ENCODE measurements at regions not wholly inside any gene's neighbourhood (a gene's known extent, or its start where the extent isn't known, plus 50 kb on each side); places are given as distances from the start of the nearest gene placed in this dataset.
"Not testable (repeated sequence)": the region's sequence is repeated elsewhere in the genome, so short reads cannot be mapped to it uniquely, and the experiment has no call there.

DNA sequence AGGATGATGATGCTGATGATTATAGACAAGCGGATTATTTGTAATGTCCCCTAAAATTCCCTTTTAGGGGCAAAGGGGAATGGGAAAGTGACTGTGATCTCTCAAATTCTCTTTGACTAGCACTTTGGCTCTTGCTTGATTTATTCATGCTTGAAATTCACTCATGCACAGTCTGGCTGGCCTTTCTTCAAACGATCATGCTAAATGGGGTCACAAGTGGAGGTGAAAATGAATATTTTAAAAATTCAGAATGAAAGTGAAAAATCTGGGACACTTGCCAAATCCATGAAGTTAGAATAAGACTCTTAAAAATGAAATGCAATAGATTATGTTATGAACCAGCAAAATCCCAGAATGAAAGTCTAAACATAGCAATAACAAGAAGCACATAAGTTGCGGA, 173.4 kb upstream of the RAI2 start:
- H3K9me3 Mint-ChIP-seq = peaks cover 5% of the 10 kb centered on the region
- no peak for ATAC-seq
- no peak overlapping the region for H3K4me3 Mint-ChIP-seq
- DNase-seq = no peak
- no peaks in the 10 kb centered on the region for H3K4me1 Mint-ChIP-seq (ENCODE audit: low read depth)
- H3K36me3 Mint-ChIP-seq (ENCODE audit: insufficient read depth) = no peaks in the 10 kb centered on the region
- H3K27me3 Mint-ChIP-seq (ENCODE audit: low read depth) = no peaks in the 10 kb centered on the region

DNA sequence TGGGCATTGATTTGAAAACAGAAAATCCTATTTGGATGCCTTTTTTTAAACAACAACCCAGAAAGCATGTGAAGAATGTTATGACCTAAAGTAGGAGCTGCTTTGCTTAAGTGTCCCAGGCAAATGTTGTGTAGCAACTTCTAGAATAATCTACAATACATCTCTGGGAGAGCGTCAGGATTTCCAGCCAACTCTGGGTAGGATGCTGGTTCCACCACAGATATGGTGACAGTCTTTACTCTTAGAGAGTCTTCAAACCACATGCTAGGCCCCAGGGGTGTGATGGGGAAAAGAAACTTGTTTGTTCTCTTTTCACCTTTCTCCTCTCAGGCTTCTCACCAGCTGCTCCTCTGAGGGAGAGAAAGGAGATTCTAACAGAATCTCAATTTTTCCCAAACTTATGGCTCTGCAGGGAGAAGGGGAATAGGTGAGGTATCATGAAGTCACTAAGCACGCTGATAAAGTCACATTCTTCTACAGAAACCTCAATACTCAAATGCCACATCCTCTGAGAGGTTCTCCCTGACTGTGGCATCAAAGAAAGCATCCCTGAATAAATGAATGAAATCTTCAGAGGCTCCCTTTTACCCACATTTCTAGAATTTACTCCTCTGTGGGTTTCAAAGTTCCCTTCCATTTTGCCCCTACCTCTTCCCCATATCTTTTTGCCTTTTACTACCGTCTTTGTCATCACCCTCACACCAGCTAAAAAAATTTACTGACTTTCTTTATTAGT, 171.6 kb upstream of the RAI2 start:
- ATAC-seq = no peak

DNA sequence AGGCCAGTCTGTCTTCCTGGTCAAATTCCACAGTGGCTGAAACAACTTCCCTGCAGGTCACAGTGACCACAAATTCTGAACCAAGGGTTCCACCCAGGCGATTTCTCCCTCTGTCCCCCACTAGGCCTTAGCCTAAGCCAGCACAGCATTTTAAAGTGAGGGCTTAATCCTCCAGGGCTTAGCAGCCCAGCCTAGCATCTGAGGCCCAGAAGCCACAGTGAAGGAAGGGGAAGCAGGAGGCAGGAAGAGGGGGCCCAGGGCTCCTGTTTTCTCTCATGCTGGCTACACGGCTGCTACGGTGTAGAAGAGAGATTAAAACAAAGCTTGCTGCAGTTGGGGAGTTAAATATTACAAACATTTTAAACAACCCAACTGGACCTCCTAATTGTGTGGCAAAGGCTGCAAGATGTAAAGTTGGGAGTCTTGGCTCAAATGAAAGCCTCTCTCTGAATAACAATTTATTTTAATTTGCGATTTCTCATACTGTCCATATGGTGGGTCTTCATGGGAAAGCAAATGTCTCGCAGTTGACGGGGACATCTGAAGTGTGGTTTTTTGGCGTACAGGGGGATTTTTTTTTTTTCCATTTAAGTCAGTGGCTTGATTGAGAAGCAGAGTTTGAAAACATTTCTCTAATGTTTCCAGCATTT, 170.8 kb upstream of the RAI2 start:
- no peak for ATAC-seq
- Mint-ChIP-seq H3K36me3 (ENCODE audit: insufficient read depth) (no peaks in the 10 kb centered on the region), H3K27me3 (ENCODE audit: low read depth) (no peaks in the 10 kb centered on the region), H3K4me1 (ENCODE audit: low read depth) (no peaks in the 10 kb centered on the region), H3K4me3 (no peak overlapping the region), H3K9me3 (peaks cover 5% of the 10 kb centered on the region)
- DNase-seq = no peak

More for the DNA sequence above, 171.6 kb upstream of the RAI2 start:
- Mint-ChIP-seq H3K27me3 (ENCODE audit: low read depth) (no peaks in the 10 kb centered on the region), H3K9me3 (peaks cover 5% of the 10 kb centered on the region), H3K36me3 (ENCODE audit: insufficient read depth) (no peaks in the 10 kb centered on the region), H3K4me3 (no peak overlapping the region), H3K4me1 (ENCODE audit: low read depth) (no peaks in the 10 kb centered on the region)
- no peak for DNase-seq

DNA sequence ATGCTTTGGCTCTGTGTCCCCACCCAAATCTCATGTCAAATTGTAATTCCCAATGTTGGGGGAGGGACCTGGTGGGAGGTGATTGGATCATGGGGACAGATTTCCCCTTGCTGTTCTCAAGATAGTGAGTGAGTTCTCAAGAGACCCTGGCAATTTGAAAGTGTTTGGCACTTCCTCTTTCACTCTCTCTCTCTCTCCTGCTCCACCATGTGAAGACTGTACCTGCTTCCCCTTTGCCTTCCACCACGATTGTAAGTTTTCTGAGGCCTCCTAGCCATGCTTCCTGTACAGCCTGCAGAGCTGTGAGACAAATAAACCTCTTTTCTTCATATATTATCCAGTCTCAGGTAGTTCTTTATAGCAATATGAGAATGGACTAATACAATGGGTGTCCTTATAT, 169.6 kb upstream of the RAI2 start:
- H3K27me3 Mint-ChIP-seq (ENCODE audit: low read depth); H3K4me3 Mint-ChIP-seq; H3K9me3 Mint-ChIP-seq; ATAC-seq; H3K4me1 Mint-ChIP-seq (ENCODE audit: low read depth); H3K36me3 Mint-ChIP-seq (ENCODE audit: insufficient read depth); DNase-seq: not testable (repeated sequence)

DNA sequence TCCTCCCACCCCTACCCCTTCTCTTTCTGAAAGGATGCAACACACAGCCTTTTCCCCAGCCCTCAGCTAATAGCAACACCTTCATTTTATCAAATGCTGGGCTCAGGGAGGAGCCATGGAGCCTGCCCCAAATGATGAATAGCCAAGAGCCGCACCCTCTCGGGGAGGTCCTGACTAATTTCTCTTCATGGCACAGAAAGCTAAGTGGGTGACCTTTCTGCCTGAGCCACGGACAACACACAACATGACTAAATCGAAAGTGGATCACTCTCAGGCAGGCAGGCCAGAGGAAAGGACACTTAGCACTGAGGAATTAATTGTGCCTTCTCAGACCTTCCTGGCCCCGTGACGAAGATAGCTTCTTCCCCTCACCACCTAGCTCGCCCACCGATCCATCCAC, 165.1 kb upstream of the RAI2 start:
- no peaks in the 10 kb centered on the region for H3K4me1 Mint-ChIP-seq (ENCODE audit: low read depth)
- H3K36me3 Mint-ChIP-seq (ENCODE audit: insufficient read depth) = no peaks in the 10 kb centered on the region
- no peak for ATAC-seq
- DNase-seq = no peak
- peaks cover 5% of the 10 kb centered on the region for H3K9me3 Mint-ChIP-seq
- no peaks in the 10 kb centered on the region for H3K27me3 Mint-ChIP-seq (ENCODE audit: low read depth)
- H3K4me3 Mint-ChIP-seq = no peak overlapping the region

DNA sequence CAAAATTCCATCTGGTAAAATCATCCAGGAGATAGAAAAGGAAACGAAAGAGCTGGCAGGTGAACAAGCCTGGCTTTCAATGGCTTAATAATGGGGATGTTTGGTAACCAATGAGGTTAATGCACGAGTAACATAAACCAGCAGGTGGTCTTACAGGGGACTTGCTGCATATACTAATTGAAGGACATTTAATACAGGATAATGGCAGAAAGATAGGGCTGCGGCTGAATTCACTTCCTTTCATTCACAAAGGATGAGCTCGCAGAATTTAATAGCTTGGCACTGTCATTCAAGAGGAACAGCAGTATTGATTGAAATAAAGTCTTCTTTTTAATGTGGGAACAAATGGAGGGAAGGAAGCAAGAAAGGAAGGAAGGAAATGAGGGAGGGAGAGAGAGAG, 156.3 kb upstream of the RAI2 start:
- Mint-ChIP-seq H3K27me3 (ENCODE audit: low read depth) (no peaks in the 10 kb centered on the region), H3K9me3 (no peaks in the 10 kb centered on the region), H3K4me1 (ENCODE audit: low read depth) (no peaks in the 10 kb centered on the region), H3K4me3 (no peak overlapping the region), H3K36me3 (ENCODE audit: insufficient read depth) (no peaks in the 10 kb centered on the region)
- ATAC-seq = no peak
- no peak for DNase-seq

DNA sequence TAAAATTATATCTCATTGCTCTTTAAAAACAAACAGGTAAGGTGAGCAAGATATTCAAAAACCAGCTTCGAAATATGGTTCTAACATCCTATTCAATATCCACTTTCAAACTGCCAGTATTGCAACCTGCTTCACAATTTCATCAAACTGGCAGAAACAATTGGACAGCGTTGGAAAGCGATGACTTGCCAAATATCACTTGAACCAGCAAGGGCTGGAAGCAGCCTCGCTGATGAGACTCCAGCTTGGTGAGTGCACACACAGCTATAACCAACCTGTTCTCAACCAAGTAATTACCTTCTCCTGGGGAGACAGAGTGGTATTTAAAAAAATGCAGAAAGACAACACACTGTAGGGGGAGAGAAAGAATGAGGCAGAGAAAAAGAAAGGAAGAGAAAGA, 155.8 kb upstream of the RAI2 start:
- DNase-seq (no peak), ATAC-seq (no peak)
- no peak overlapping the region for H3K4me3 Mint-ChIP-seq
- H3K27me3 Mint-ChIP-seq (ENCODE audit: low read depth) = no peaks in the 10 kb centered on the region
- no peaks in the 10 kb centered on the region for H3K9me3 Mint-ChIP-seq
- no peaks in the 10 kb centered on the region for H3K4me1 Mint-ChIP-seq (ENCODE audit: low read depth)
- H3K36me3 Mint-ChIP-seq (ENCODE audit: insufficient read depth) = no peaks in the 10 kb centered on the region

DNA sequence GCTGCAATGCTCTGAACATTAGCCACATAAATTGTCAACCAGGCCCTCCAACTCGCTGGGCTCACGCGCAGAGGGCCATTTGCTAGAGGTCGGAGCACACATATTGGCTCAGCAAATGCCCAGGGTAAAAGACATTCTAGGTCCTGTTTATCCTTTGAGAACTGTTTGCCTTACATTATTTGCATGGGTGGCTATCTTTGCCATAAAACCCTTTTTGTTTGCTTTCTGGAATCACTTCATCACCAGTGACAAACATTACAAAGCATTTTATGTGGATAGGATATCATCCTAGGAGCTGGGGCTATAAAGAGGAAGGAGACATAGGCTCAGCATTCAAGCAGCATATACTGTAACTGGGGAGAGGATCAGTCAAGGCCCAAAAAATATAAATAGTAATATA, 149.2 kb upstream of the RAI2 start:
- Mint-ChIP-seq H3K27me3 (ENCODE audit: low read depth) (no peaks in the 10 kb centered on the region), H3K4me3 (no peak overlapping the region), H3K9me3 (no peaks in the 10 kb centered on the region), H3K4me1 (ENCODE audit: low read depth) (no peaks in the 10 kb centered on the region), H3K36me3 (ENCODE audit: insufficient read depth) (no peaks in the 10 kb centered on the region)
- DNase-seq = no peak
- ATAC-seq = no peak

DNA sequence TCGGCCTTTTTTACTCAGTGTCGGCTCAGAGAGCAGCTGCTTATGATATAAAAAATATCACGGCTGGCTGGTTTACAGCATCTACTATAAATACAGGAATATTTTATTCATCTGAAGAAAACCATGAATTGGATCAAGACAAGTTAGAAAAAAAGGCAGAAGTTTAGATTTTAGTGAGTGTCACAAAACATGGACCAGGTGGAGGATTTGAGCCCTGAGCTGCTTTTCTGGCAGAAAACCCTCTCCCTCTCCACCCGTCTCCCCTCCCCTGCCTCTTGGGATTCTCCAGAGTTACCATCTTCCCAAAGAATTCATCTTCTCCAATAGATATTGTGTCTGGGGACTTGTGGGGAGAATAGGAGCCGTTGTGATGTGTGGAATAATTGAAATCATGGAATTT, 142.8 kb upstream of the RAI2 start:
- H3K4me3 Mint-ChIP-seq = no peak overlapping the region
- no peaks in the 10 kb centered on the region for H3K27me3 Mint-ChIP-seq (ENCODE audit: low read depth)
- DNase-seq (no peak), ATAC-seq (no peak)
- H3K4me1 Mint-ChIP-seq (ENCODE audit: low read depth) = no peaks in the 10 kb centered on the region
- H3K36me3 Mint-ChIP-seq (ENCODE audit: insufficient read depth) = no peaks in the 10 kb centered on the region
- no peaks in the 10 kb centered on the region for H3K9me3 Mint-ChIP-seq

DNA sequence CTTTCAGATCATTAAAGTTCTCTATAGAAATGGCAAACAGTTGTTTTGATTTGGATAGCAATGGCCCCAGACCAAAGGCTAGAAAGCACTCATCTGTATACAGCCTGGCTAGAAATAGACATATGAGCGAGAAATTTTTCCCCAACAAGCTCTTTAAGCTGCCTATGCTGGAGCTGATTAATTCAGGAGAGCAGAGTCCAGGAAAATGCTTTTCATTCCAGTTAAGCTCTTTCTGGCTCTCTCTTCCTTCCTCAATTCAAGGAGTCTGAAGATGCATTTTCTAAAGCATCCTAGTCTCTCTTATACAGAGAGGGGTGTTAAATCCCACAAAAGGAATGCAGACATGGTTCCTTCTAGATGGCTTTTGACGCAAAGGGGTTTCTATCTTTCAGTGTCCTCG, 141.7 kb upstream of the RAI2 start:
- H3K27me3 Mint-ChIP-seq (ENCODE audit: low read depth) = no peaks in the 10 kb centered on the region
- H3K4me1 Mint-ChIP-seq (ENCODE audit: low read depth) = no peaks in the 10 kb centered on the region
- no peak overlapping the region for H3K4me3 Mint-ChIP-seq
- ATAC-seq = no peak
- no peak for DNase-seq
- H3K9me3 Mint-ChIP-seq = no peaks in the 10 kb centered on the region
- H3K36me3 Mint-ChIP-seq (ENCODE audit: insufficient read depth) = no peaks in the 10 kb centered on the region

DNA sequence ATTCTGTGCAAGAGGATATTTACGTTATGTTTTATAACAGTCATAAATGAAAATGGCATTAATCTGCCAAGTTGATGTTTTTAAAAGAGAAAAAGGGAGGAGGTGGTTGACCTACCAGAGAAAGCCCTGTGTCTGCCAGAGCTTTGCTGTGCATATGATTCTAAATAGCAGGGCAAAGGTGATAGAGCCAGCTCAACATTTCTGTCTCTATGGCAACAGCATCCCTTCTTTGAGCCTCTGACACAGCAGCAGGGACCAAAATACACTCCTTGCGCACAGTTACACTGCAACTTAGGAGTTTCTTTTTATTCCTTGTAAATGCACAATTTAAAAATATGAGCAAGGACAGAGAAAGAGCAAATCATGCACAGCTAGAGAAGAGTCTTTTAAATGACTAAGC, 133.3 kb upstream of the RAI2 start:
- Mint-ChIP-seq H3K4me1 (ENCODE audit: low read depth) (no peaks in the 10 kb centered on the region), H3K36me3 (ENCODE audit: insufficient read depth) (no peaks in the 10 kb centered on the region), H3K4me3 (no peak overlapping the region), H3K9me3 (no peaks in the 10 kb centered on the region), H3K27me3 (ENCODE audit: low read depth) (no peaks in the 10 kb centered on the region)
- DNase-seq = no peak
- no peak for ATAC-seq

DNA sequence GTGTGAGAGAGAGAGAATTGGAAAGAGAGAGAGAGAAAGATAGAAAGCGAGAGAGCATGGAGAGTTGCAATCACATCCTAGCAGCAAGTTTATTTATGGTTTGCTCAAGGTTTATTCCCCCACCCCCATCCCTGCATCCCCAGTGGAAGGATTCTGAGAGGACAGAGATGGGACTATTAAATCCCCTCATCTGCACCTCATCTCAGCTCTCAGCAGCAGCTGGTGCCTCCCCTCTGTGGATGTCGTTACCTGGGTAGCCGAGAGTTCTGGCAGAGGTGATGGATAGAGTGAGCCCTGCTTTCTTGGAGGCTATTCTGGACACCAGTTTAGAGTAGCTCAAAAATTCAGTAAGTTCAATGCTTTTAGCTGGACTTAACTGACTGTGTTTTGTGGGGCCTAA, 132.0 kb upstream of the RAI2 start:
- Mint-ChIP-seq H3K4me1 (ENCODE audit: low read depth) (peaks cover 2% of the 10 kb centered on the region), H3K36me3 (ENCODE audit: insufficient read depth) (no peaks in the 10 kb centered on the region), H3K27me3 (ENCODE audit: low read depth) (no peaks in the 10 kb centered on the region), H3K9me3 (no peaks in the 10 kb centered on the region), H3K4me3 (no peak overlapping the region)
- DNase-seq = no peak
- no peak for ATAC-seq

DNA sequence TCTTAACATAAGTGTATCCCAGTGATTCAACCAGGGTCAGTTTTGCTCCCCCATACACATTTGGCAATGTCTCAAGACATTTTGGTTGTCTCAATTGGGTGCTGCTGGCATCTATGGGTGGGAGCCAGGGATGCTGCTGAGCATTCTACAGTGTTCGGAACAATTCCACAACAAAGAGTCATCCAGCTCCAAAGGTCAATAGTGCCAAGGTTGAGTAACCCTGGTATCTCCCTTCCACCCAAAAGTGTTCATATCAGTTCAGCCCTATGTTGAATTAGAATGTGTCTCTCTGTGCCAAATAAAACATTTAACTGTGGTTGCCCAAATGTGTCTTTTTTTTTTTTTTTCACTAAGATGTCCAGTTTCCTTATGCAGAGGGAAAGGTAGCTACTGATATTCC, 129.4 kb upstream of the RAI2 start:
- H3K36me3 Mint-ChIP-seq (ENCODE audit: insufficient read depth) = no peaks in the 10 kb centered on the region
- H3K4me1 Mint-ChIP-seq (ENCODE audit: low read depth) = peaks cover 20% of the 10 kb centered on the region

DNA sequence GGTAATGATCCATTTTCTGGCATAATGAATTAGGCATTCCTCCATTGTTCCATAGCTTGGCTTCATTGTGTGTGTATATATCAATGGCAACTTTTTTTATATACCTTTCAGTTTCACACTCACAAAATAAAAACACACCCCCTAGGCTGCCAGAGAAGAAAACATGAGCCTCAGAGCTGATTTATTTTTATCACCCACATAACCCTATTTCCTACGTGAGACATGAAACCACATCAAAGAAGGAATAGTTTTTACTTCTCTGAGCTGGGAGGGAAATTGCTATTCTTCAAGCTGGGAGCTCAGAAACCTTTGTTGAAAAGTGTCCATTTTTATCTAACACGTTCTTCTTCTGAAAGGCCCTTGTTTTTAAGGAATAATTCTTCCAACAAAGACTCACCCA, 126.7 kb upstream of the RAI2 start:
- H3K36me3 Mint-ChIP-seq (ENCODE audit: insufficient read depth) = no peaks in the 10 kb centered on the region
- H3K4me3 Mint-ChIP-seq = no peak overlapping the region
- no peak for DNase-seq
- H3K9me3 Mint-ChIP-seq = no peaks in the 10 kb centered on the region
- H3K4me1 Mint-ChIP-seq (ENCODE audit: low read depth) = peaks cover 21% of the 10 kb centered on the region
- ATAC-seq = peak; percentile 52 to 65
- H3K27me3 Mint-ChIP-seq (ENCODE audit: low read depth) = no peaks in the 10 kb centered on the region

More for the DNA sequence above, 129.4 kb upstream of the RAI2 start:
- H3K9me3 Mint-ChIP-seq = no peaks in the 10 kb centered on the region
- H3K4me3 Mint-ChIP-seq = no peak overlapping the region
- DNase-seq (no peak), ATAC-seq (no peak)
- H3K27me3 Mint-ChIP-seq (ENCODE audit: low read depth) = no peaks in the 10 kb centered on the region

DNA sequence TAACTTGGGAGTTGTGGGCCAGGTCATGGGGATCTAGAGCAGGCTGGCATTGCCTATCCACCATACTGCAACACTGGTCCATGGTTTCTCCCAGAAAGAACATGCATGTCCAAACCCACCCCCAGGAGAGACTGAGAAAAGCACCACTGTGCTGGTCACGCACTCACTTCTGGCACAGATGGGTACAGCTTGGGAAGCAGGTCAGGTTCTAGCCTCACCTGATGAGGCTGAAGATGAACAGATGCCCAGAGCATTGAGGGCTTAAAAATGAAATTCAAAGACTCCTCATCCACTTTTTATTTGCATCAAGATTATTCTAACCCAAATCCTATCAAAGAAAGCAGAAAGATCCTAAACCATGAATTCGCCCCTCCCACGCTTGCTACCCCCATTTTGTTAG, 125.9 kb upstream of the RAI2 start:
- peaks cover 21% of the 10 kb centered on the region for H3K4me1 Mint-ChIP-seq (ENCODE audit: low read depth)
- H3K36me3 Mint-ChIP-seq (ENCODE audit: insufficient read depth) = no peaks in the 10 kb centered on the region
- H3K27me3 Mint-ChIP-seq (ENCODE audit: low read depth) = no peaks in the 10 kb centered on the region
- DNase-seq (no peak), ATAC-seq (no peak)
- H3K4me3 Mint-ChIP-seq = no peak overlapping the region
- no peaks in the 10 kb centered on the region for H3K9me3 Mint-ChIP-seq
